BE2C (cell line): ENCODE measurements at regions not wholly inside any gene's neighbourhood (a gene's known extent, or its start where the extent isn't known, plus 50 kb on each side); places are given as distances from the start of the nearest gene placed in this dataset.
A peak's percentile ranks its signal among the peaks of the same experiment; 100 is the strongest.

ENCODE experiments used
- DNase-seq: peaks from one replicate; pipeline ENCODE4 v3.0.0-alpha.2; 2020
- H3K27me3 ChIP-seq: fragments of 250-450 bp; sonication (Bioruptor Pico); 2 replicates; pipeline ENCODE4 v1.5.1; 2020; ENCODE audit warnings: mild to moderate bottlenecking
- H3K36me3 ChIP-seq: fragments of 250-450 bp; sonication (Bioruptor Pico); 2 replicates; pipeline ENCODE4 v1.5.1; 2020; ENCODE audit warnings: mild to moderate bottlenecking
- H3K4me1 ChIP-seq: fragments of 250-450 bp; sonication (Bioruptor Pico); 2 replicates; pipeline ENCODE4 v1.5.1; 2020
- H3K4me3 ChIP-seq: 2 replicates; pipeline ENCODE4 v1.5.1; 2011; ENCODE audit warnings: low read depth, low read length
- H3K9me3 ChIP-seq: fragments of 250-450 bp; sonication (Bioruptor Pico); 2 replicates; pipeline ENCODE4 v1.5.1; 2020
- TF ChIP-seq, protein P1 (sequence below): IDR thresholded peaks from 2 replicates; pipeline ENCODE4 v1.5.1; 2012; ENCODE audit warnings: mild to moderate bottlenecking, low read depth, low read length

DNA sequence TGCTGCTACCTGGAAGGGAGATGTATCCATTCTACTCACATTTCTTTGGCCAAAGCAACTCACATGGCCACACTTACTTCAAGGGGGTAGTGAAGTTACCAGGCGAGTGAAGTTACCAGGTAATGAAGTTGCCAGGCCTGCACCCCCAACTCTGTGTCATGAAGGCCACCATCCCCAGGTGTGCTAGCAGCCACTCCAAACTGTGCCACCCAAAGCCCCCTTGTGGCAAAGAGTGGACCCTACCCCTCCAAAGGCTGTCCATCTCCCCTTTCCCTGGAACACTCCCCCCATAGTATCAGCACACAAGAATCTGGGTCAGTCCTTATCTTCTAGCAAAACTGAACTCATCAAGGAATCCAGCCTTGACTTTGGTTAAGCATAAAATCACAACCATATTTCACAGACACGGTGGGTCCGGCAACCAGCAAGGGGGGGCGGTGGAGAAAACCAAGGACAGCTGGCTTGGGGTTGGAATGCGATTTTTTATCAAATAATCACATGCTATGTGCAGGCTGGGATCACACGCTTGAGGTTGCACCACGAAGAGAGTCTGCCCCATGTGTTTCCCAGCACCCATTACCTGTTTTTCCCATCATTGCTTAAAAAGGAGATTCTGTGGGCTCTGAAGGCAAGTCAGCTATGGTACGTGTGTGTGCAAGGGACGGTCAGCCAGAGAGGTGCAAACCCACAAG, 60.9 kb downstream of the ZFP36L2 start:
- Histone ChIP-seq H3K9me3 (no peaks in the 10 kb centered on the region), H3K4me3 (no peak overlapping the region), H3K27me3 (no peaks in the 10 kb centered on the region), H3K36me3 (no peaks in the 10 kb centered on the region), H3K4me1 (peaks cover 18% of the 10 kb centered on the region)
- TF ChIP-seq, protein P1, sequence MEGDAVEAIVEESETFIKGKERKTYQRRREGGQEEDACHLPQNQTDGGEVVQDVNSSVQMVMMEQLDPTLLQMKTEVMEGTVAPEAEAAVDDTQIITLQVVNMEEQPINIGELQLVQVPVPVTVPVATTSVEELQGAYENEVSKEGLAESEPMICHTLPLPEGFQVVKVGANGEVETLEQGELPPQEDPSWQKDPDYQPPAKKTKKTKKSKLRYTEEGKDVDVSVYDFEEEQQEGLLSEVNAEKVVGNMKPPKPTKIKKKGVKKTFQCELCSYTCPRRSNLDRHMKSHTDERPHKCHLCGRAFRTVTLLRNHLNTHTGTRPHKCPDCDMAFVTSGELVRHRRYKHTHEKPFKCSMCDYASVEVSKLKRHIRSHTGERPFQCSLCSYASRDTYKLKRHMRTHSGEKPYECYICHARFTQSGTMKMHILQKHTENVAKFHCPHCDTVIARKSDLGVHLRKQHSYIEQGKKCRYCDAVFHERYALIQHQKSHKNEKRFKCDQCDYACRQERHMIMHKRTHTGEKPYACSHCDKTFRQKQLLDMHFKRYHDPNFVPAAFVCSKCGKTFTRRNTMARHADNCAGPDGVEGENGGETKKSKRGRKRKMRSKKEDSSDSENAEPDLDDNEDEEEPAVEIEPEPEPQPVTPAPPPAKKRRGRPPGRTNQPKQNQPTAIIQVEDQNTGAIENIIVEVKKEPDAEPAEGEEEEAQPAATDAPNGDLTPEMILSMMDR, result peak; percentile 43
- DNase-seq, result no peak

DNA sequence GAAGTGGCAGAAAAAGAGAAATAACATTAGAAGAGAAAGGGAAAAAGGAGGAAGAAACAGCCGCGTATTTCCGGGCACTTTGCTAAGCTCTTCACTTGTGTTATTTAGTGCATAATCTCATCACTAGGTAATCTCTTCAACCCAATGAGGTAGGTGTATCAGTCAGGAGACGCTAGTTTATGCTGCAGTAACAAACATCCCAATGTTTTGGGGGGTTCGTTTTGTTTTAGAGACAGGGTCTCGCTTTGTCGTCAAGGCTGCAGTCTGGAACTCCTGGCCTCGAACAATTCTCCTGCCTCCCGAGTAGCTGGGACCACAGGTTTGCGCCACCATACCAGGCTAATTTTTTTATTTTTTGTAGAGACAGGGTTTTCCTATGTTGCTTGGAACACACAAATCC, 61.7 kb downstream of the ZFP36L2 start:
- Histone ChIP-seq H3K27me3 (no peaks in the 10 kb centered on the region), H3K4me1 (peaks cover 14% of the 10 kb centered on the region), H3K9me3 (no peaks in the 10 kb centered on the region), H3K4me3 (no peak overlapping the region), H3K36me3 (no peaks in the 10 kb centered on the region)
- DNase-seq, result no peak
- TF ChIP-seq, protein P1, result no peak

DNA sequence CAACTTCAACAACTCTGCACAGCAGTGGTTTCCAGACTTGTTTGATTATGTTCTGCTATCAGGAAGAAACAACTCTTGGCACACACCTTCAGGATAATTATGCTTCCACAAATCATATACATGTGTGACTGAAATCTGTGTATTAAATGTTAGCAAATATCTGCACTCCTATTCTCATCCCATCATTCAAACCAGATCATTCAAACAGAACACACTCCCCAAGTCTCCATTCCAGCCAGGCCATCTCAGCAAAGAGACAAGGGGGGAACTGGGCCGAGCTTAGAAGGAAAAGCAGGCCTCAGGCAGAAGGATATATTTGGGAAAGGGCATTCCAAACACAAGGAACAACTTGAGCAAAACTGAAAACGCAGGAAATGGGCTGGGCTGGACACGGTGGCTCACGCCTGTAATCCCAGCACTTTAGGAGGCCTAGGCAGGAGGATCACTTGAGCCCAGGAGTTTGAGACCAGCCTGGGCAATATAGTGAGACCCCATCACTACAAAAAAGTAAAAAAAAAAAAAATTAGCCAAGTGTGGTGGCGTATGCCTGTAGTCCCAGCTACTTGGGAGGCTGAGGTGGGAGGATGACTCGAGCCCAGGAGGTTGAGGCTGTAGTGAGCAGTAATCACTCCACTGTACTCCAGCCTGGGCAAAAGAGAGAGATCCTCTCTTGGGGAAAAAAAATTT, 62.7 kb downstream of the ZFP36L2 start:
- Histone ChIP-seq H3K4me1 (peaks cover 7% of the 10 kb centered on the region), H3K4me3 (no peak overlapping the region), H3K36me3 (no peaks in the 10 kb centered on the region), H3K9me3 (no peaks in the 10 kb centered on the region), H3K27me3 (no peaks in the 10 kb centered on the region)
- no peak for DNase-seq
- TF ChIP-seq, protein P1, result no peak

DNA sequence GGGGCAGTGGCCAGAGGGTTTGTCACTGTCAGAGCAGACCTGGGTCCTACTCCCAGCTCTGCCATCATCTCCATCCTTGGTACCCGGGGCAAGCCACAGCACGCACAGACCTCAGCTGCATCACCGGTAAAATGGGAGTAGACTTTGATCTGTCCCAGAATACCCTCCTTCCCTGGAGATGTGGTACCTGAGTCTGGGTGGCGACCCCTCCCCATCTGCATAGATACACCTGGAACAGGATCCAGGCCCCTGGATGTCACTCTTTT, 64.0 kb downstream of the ZFP36L2 start:
- DNase-seq, result no peak
- no peaks in the 10 kb centered on the region for H3K9me3 ChIP-seq
- TF ChIP-seq, protein P1, result no peak
- H3K27me3 ChIP-seq, result no peaks in the 10 kb centered on the region
- H3K4me1 ChIP-seq, result no peaks in the 10 kb centered on the region
- no peaks in the 10 kb centered on the region for H3K36me3 ChIP-seq
- H3K4me3 ChIP-seq, result no peak overlapping the region

DNA sequence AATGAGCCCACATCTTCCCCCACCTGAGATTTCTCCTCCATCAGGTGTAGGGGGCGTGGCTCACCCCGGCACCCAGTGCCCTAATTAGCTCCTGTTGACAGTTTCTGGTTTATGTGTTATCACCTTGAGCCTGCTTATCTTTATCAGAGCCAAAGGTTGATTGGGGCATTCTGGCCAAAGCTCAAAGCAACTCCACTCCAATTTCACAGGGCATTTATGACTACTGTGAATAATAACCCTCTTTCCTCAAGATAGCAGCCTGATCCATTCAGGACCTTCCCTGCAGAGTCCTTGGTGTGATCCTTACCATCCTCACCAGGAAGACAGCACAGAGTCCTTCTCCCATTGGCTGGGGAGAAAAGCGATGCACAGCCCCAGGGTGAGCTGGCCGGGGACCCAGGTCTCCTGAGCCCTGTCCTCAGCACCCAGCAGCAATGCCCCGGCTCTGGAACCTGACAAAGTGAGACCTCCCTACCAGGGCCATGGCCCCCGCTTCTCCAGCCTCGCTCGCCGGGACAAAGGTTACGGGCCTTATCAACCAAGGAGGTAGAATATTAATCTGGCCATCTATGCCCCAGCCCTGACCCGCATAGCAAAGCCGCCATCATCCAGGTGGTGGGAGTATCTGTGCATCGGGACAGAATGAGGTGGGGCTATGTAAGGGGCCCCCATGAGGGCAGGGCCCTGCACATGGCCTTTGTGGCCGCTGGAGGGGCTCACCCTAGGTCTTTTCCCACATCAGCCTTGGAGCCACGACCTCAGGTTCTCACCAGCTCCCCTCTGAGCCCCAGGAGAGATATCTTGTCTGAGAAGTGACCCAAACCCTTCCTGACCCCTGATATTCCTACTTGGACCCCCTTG, 64.5 kb downstream of the ZFP36L2 start:
- no peak for DNase-seq
- H3K27me3 ChIP-seq, result no peaks in the 10 kb centered on the region
- TF ChIP-seq, protein P1, result no peak
- no peak overlapping the region for H3K4me3 ChIP-seq
- H3K36me3 ChIP-seq, result no peaks in the 10 kb centered on the region
- H3K4me1 ChIP-seq, result no peaks in the 10 kb centered on the region
- H3K9me3 ChIP-seq, result no peaks in the 10 kb centered on the region
